ENCODE measurements at regions not wholly inside any gene's neighbourhood (a gene's known extent, or its start where the extent isn't known, plus 50 kb on each side); places are given as distances from the start of the nearest gene placed in this dataset.

- DNase-seq (ENCODE audit: low spot score): no peak
- no TSS peak for BruUV-seq (replicated peaks)
- CTCF ChIA-PET: no interaction called here
- H3K4me3 ChIP-seq (ENCODE audit: low read depth, low read length, poor library complexity, severe bottlenecking): no peak overlapping the region
- H3K27me3 ChIP-seq (replicated peaks; ENCODE audit: insufficient read depth, low read depth, low read length, poor library complexity): peaks cover 48% of the 10 kb centered on the region
- POLR2A ChIA-PET (ENCODE audit: low non-redundant PET): no interaction called here
- H3K4me1 ChIP-seq (ENCODE audit: insufficient read depth, low read length, poor library complexity, severe bottlenecking): no peaks in the 10 kb centered on the region
- TF ChIP-seq CTCF (conservative IDR thresholded peaks at IDR 0.05; ENCODE audit: low read depth, low read length): no peak
- no peak for TF ChIP-seq EZH2 (IDR thresholded peaks at IDR 0.05; ENCODE audit: borderline replicate concordance, low read depth, low read length, poor library complexity, severe bottlenecking)
- no peaks in the 10 kb centered on the region for H3K36me3 ChIP-seq (ENCODE audit: insufficient read depth, low read length, poor library complexity, severe bottlenecking)
- intact Hi-C loops (cut with micrococcal nuclease; ENCODE audit: unreplicated experiment): no loop called here
- no peaks in the 10 kb centered on the region for H3K9me3 ChIP-seq (ENCODE audit: low read depth, low read length, poor library complexity, severe bottlenecking)
- H3K27ac ChIP-seq (ENCODE audit: low read depth, low read length, poor library complexity, severe bottlenecking): no peak overlapping the region
These were observed 145.1 kb upstream of the TRPC7 start for GRCh38 chr5:136510481-136510880.

- intact Hi-C loops (cut with micrococcal nuclease; ENCODE audit: unreplicated experiment): no loop called here
- no peak overlapping the region for H3K4me3 ChIP-seq (ENCODE audit: low read depth, low read length, poor library complexity, severe bottlenecking)
- ChIA-PET POLR2A (ENCODE audit: low non-redundant PET) (no interaction called here), CTCF (no interaction called here)
- no peak overlapping the region for H3K27ac ChIP-seq (ENCODE audit: low read depth, low read length, poor library complexity, severe bottlenecking)
- H3K27me3 ChIP-seq (replicated peaks; ENCODE audit: insufficient read depth, low read depth, low read length, poor library complexity): peaks cover 34% of the 10 kb centered on the region
- H3K4me1 ChIP-seq (ENCODE audit: insufficient read depth, low read length, poor library complexity, severe bottlenecking): no peaks in the 10 kb centered on the region
- H3K36me3 ChIP-seq (ENCODE audit: insufficient read depth, low read length, poor library complexity, severe bottlenecking): no peaks in the 10 kb centered on the region
- BruUV-seq (replicated peaks): no TSS peak
- DNase-seq (ENCODE audit: low spot score): no peak
- no peaks in the 10 kb centered on the region for H3K9me3 ChIP-seq (ENCODE audit: low read depth, low read length, poor library complexity, severe bottlenecking)
- TF ChIP-seq CTCF (conservative IDR thresholded peaks at IDR 0.05; ENCODE audit: low read depth, low read length) (no peak), EZH2 (IDR thresholded peaks at IDR 0.05; ENCODE audit: borderline replicate concordance, low read depth, low read length, poor library complexity, severe bottlenecking) (no peak)
These were observed 140.8 kb upstream of the TRPC7 start for GRCh38 chr5:136506131-136506530.

GRCh38 chr5:136501133-136501532 is 135.8 kb upstream of the TRPC7 start:
- Histone ChIP-seq H3K9me3 (ENCODE audit: low read depth, low read length, poor library complexity, severe bottlenecking) (no peaks in the 10 kb centered on the region), H3K4me3 (ENCODE audit: low read depth, low read length, poor library complexity, severe bottlenecking) (no peak overlapping the region), H3K27ac (ENCODE audit: low read depth, low read length, poor library complexity, severe bottlenecking) (no peak overlapping the region), H3K27me3 (replicated peaks; ENCODE audit: insufficient read depth, low read depth, low read length, poor library complexity) (peaks cover 5% of the 10 kb centered on the region), H3K36me3 (ENCODE audit: insufficient read depth, low read length, poor library complexity, severe bottlenecking) (no peaks in the 10 kb centered on the region), H3K4me1 (ENCODE audit: insufficient read depth, low read length, poor library complexity, severe bottlenecking) (no peaks in the 10 kb centered on the region)
- POLR2A ChIA-PET (ENCODE audit: low non-redundant PET): no interaction called here
- DNase-seq (ENCODE audit: low spot score): no peak
- intact Hi-C loops (cut with micrococcal nuclease; ENCODE audit: unreplicated experiment): no loop called here
- no TSS peak for BruUV-seq (replicated peaks)
- CTCF ChIA-PET: no interaction called here
- TF ChIP-seq EZH2 (IDR thresholded peaks at IDR 0.05; ENCODE audit: borderline replicate concordance, low read depth, low read length, poor library complexity, severe bottlenecking): no peak
- TF ChIP-seq CTCF (conservative IDR thresholded peaks at IDR 0.05; ENCODE audit: low read depth, low read length): no peak

All from A673 (cell line).